Stimulated activated CD8-positive, alpha-beta memory T cell treated with anti-CD3 and anti-CD28 coated beads, Interleukin-12 subunit alpha, Interleukin-12 subunit beta, amount 100 ng/mL, for 1 hour (primary cell): ENCODE measurements at regions not wholly inside any gene's neighbourhood (a gene's known extent, or its start where the extent isn't known, plus 50 kb on each side); places are given as distances from the start of the nearest gene placed in this dataset.
"Not testable (repeated sequence)": the region's sequence is repeated elsewhere in the genome, so short reads cannot be mapped to it uniquely, and the experiment has no call there.

Source experiments
- DNase-seq: peaks from one replicate; pipeline ENCODE4 v3.0.0-alpha.2; 2020; ENCODE audit warnings: low read depth

GRCh38 chrX:39406799-39407198 lies 605.5 kb downstream of the MID1IP1 start:
- DNase-seq = no peak

GRCh38 chrX:39409246-39409917 lies 608.1 kb downstream of the MID1IP1 start:
- no peak for DNase-seq

GRCh38 chrX:39414290-39414854 lies 613.1 kb downstream of the MID1IP1 start:
- no peak for DNase-seq

- no peak for DNase-seq
Measured at GRCh38 chrX:39416547-39417260, 615.4 kb downstream of the MID1IP1 start.

- DNase-seq = no peak
Measured at GRCh38 chrX:39418254-39418704, 617.0 kb downstream of the MID1IP1 start.

GRCh38 chrX:39418731-39419638 lies 617.7 kb downstream of the MID1IP1 start:
- no peak for DNase-seq

GRCh38 chrX:39421006-39421405 lies 619.7 kb downstream of the MID1IP1 start:
- DNase-seq = no peak

- DNase-seq = no peak
Measured at GRCh38 chrX:39425124-39425806, 624.0 kb downstream of the MID1IP1 start.

GRCh38 chrX:39426101-39426500 lies 624.8 kb downstream of the MID1IP1 start:
- no peak for DNase-seq

- no peak for DNase-seq
Measured at GRCh38 chrX:39427492-39427891, 626.2 kb downstream of the MID1IP1 start.

- no peak for DNase-seq
Measured at GRCh38 chrX:39427906-39428305, 626.6 kb downstream of the MID1IP1 start.

GRCh38 chrX:39430551-39430950 lies 629.3 kb downstream of the MID1IP1 start:
- DNase-seq = no peak

- DNase-seq = no peak
Measured at GRCh38 chrX:39431893-39432292, 630.6 kb downstream of the MID1IP1 start.

- DNase-seq = not testable (repeated sequence)
Measured at GRCh38 chrX:39434671-39435070, 633.4 kb downstream of the MID1IP1 start.

GRCh38 chrX:39436538-39436937 lies 635.3 kb downstream of the MID1IP1 start:
- not testable (repeated sequence) for DNase-seq

GRCh38 chrX:39437670-39438441 lies 636.6 kb downstream of the MID1IP1 start:
- no peak for DNase-seq

GRCh38 chrX:39438603-39439602 lies 637.6 kb downstream of the MID1IP1 start:
- no peak for DNase-seq

- DNase-seq = no peak
Measured at GRCh38 chrX:39439906-39440798, 638.9 kb downstream of the MID1IP1 start.
